ENCODE measurements at regions not wholly inside any gene's neighbourhood (a gene's known extent, or its start where the extent isn't known, plus 50 kb on each side); places are given as distances from the start of the nearest gene placed in this dataset.

GRCh38 chr6:23456396-23456795 is 669.6 kb upstream of the NRSN1 start:
- Histone ChIP-seq H2BK5ac (ENCODE audit: insufficient read length, low read length) (no peak overlapping the region), H3K23ac (ENCODE audit: insufficient read length, low read depth, low read length) (no peak overlapping the region)

More at GRCh38 chr6:23456396-23456795, 669.6 kb upstream of the NRSN1 start:
- Histone ChIP-seq H3K18ac (ENCODE audit: insufficient read length, low read depth, low read length) (no peak overlapping the region), H2AFZ (ENCODE audit: low read length) (no peak overlapping the region), H3K14ac (ENCODE audit: insufficient read depth, low read length) (no peak overlapping the region), H4K20me1 (ENCODE audit: control insufficient read depth, insufficient read depth, insufficient read length) (no peaks in the 10 kb centered on the region), H4K91ac (ENCODE audit: insufficient read length, low read depth, low read length) (no peak overlapping the region), H3K4ac (ENCODE audit: low read depth, low read length) (no peak overlapping the region), H3K27ac (ENCODE audit: insufficient read length, low read depth, low read length) (no peak overlapping the region), H4K8ac (replicated peaks; ENCODE audit: insufficient read length, low read depth, low read length) (no peak overlapping the region), H2BK20ac (ENCODE audit: low read depth, low read length, poor library complexity, severe bottlenecking) (no peak overlapping the region), H3K4me1 (ENCODE audit: insufficient read depth, low read length) (no peaks in the 10 kb centered on the region; the same call in 1 of the 2 replicates), H2AK5ac (ENCODE audit: insufficient read length, low read length) (no peak overlapping the region), H2BK120ac (ENCODE audit: low read depth, low read length, poor library complexity, severe bottlenecking) (no peak overlapping the region), H3K27me3 (ENCODE audit: insufficient read depth, low read length) (no peaks in the 10 kb centered on the region), H4K5ac (ENCODE audit: insufficient read length, low read depth, low read length) (no peak overlapping the region), H3K4me2 (ENCODE audit: insufficient read depth, insufficient read length, low read length) (no peak overlapping the region), H3K9ac (ENCODE audit: extremely low read depth, insufficient read length, low read length) (no peak overlapping the region), H3K79me2 (ENCODE audit: insufficient read depth, low read length) (no peaks in the 10 kb centered on the region), H3T11ph (ENCODE audit: low read length) (no peak overlapping the region), H3K79me1 (ENCODE audit: insufficient read depth, low read depth, low read length, poor library complexity, severe bottlenecking) (no peaks in the 10 kb centered on the region), H2BK15ac (ENCODE audit: low read depth, low read length) (no peak overlapping the region), H2BK12ac (ENCODE audit: insufficient read length, low read depth, low read length) (no peak overlapping the region), H3K9me3 (ENCODE audit: control insufficient read depth, low read depth, low read length) (no peaks in the 10 kb centered on the region), H3K56ac (ENCODE audit: insufficient read length, low read depth, low read length) (no peak overlapping the region), H3K23me2 (ENCODE audit: insufficient read length, low read depth, low read length, poor library complexity, severe bottlenecking) (no peaks in the 10 kb centered on the region)
- Mint-ChIP-seq H3K27ac (no peak overlapping the region), H3K36me3 (ENCODE audit: insufficient read depth in 1 of 3, low read depth in 3 of 3) (no peaks in the 10 kb centered on the region; a peak in 1 of 7 replicates), H3K4me1 (peaks cover 8 to 12% of the 10 kb centered on the region in 2 experiments; a peak in 2 of 4 replicates), H3K27me3 (ENCODE audit: low read depth) (no peaks in the 10 kb centered on the region), H3K4me3 (no peak overlapping the region), H3K9me3 (no peaks in the 10 kb centered on the region)
- TF ChIP-seq CTCF (conservative IDR thresholded peaks at IDR 0.05), result no peak
- DNase-seq, result no peak
